ENCODE measurements at regions not wholly inside any gene's neighbourhood (a gene's known extent, or its start where the extent isn't known, plus 50 kb on each side); places are given as distances from the start of the nearest gene placed in this dataset.

DNA sequence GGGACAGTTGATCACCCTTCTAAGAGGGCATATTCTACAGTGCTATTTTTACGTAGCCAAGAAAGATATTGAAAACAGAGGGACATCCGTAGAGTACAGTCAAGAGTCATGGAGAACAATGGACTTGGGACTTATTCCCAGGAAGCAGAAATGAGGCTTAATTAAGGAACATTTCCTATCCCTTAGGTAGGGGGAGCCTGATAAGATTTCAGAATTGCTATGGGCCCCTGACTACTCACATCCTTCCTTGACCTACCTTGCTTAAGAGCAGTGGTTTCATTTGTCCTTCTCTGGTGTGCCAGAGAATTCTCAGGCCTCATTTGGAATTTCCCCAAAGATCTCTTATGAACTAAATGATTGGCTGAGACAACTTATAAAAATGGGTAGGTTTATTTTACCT lies 189.5 kb upstream of the DTNBP1 start:
- TF ChIP-seq, protein P1, sequence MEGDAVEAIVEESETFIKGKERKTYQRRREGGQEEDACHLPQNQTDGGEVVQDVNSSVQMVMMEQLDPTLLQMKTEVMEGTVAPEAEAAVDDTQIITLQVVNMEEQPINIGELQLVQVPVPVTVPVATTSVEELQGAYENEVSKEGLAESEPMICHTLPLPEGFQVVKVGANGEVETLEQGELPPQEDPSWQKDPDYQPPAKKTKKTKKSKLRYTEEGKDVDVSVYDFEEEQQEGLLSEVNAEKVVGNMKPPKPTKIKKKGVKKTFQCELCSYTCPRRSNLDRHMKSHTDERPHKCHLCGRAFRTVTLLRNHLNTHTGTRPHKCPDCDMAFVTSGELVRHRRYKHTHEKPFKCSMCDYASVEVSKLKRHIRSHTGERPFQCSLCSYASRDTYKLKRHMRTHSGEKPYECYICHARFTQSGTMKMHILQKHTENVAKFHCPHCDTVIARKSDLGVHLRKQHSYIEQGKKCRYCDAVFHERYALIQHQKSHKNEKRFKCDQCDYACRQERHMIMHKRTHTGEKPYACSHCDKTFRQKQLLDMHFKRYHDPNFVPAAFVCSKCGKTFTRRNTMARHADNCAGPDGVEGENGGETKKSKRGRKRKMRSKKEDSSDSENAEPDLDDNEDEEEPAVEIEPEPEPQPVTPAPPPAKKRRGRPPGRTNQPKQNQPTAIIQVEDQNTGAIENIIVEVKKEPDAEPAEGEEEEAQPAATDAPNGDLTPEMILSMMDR (IDR thresholded peaks at IDR 0.05; ENCODE audit: insufficient read depth, low read length, severe bottlenecking) = no peak
- Histone ChIP-seq H3K4me3 (ENCODE audit: low read depth, low read length) (no peak overlapping the region), H3K27me3 (ENCODE audit: control insufficient read depth, insufficient read depth, low read length) (no peaks in the 10 kb centered on the region), H3K36me3 (ENCODE audit: control insufficient read depth, insufficient read depth, low read length) (no peaks in the 10 kb centered on the region)
- DNase-seq (ENCODE audit: low read depth) (no peak), FAIRE-seq (no peak)

DNA sequence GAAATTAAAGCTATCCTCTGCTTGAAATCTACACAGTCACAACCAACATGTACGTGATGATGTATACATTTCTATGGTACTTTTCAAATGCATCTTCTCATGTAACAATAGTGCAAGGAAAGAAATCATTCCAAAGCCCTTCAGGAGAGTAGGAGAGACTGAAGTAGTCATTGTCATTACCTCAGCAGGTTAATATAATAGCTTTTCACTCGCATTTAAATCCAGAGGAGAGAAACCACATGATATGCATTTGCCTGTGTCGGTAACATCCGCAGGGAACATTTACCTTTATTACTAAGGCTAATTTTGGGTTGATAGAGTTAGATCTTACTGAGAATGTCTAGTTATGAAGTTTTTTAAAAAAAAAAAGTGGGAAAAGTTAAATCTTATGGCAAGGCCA lies 186.6 kb upstream of the DTNBP1 start:
- H3K27me3 ChIP-seq (ENCODE audit: control insufficient read depth, insufficient read depth, low read length) = no peaks in the 10 kb centered on the region
- no peaks in the 10 kb centered on the region for H3K36me3 ChIP-seq (ENCODE audit: control insufficient read depth, insufficient read depth, low read length)
- TF ChIP-seq, protein P1 (IDR thresholded peaks at IDR 0.05; ENCODE audit: insufficient read depth, low read length, severe bottlenecking) = no peak
- no peak for DNase-seq (ENCODE audit: low read depth)
- no peak for FAIRE-seq
- no peak overlapping the region for H3K4me3 ChIP-seq (ENCODE audit: low read depth, low read length)

DNA sequence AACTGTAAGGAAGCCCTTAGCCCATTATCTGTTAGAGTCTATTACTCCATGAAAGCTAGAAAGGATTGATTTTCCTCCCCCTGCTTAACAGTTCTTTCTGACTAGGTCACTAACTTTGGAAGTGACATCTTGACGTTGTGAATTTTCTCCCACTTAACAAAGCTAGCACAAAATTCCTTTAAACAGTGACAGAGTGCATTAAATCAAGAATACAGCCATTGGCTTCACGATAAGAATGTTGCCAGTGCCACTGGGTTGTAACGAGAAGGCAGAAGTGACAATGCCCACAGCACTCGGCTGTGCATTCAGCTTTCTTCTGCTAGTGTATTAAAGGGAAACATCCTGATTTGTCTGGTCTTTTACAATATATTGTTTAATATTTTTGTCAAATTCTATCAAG lies 182.7 kb upstream of the DTNBP1 start:
- Histone ChIP-seq H3K27me3 (ENCODE audit: control insufficient read depth, insufficient read depth, low read length) (peaks cover 5% of the 10 kb centered on the region), H3K4me3 (ENCODE audit: low read depth, low read length) (no peak overlapping the region), H3K36me3 (ENCODE audit: control insufficient read depth, insufficient read depth, low read length) (no peaks in the 10 kb centered on the region)
- DNase-seq (ENCODE audit: low read depth) = no peak
- FAIRE-seq = no peak
- TF ChIP-seq, protein P1 (IDR thresholded peaks at IDR 0.05; ENCODE audit: insufficient read depth, low read length, severe bottlenecking) = no peak

DNA sequence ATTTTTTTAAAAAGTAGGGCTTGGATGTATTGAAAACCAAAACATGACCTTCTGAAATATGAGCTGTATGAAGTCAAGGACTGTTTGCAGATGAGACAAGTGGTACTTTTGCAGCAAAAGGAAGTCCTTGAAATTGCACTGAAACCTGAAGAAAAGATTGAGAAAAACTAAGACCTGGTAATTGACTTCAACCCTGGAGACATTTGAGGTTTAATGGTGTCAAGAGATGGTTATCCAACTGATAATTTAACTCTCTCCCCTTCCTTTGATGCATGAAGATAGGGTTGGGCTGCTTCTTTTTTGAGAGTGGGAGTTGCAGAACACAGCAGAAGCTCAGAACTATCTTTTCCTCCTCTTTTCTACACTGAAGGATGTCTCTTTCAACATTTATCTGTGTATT lies 180.9 kb upstream of the DTNBP1 start:
- Histone ChIP-seq H3K27me3 (ENCODE audit: control insufficient read depth, insufficient read depth, low read length) (peaks cover 5% of the 10 kb centered on the region), H3K4me3 (ENCODE audit: low read depth, low read length) (no peak overlapping the region), H3K36me3 (ENCODE audit: control insufficient read depth, insufficient read depth, low read length) (no peaks in the 10 kb centered on the region)
- FAIRE-seq (no peak), DNase-seq (ENCODE audit: low read depth) (no peak)
- TF ChIP-seq, protein P1 (IDR thresholded peaks at IDR 0.05; ENCODE audit: insufficient read depth, low read length, severe bottlenecking) = no peak

DNA sequence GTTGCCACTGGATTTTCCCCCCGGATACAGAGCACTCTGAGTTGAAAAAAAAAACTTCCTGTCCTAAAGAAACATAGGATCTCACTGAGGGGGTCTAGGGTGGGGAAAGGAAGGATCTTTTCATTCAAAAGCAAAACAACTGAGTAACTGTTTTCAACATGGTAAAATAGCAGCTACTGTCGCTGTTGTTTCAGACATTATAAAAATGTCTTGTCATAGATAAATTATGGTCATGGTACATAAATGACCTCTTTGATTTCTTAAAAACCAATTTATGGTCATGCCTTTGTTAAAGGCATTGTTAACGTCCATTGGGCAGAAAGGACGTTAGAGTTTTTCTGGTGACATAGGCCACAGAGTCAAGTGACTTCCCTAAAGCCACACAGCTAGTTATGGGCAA lies 180.4 kb upstream of the DTNBP1 start:
- TF ChIP-seq, protein P1 (IDR thresholded peaks at IDR 0.05; ENCODE audit: insufficient read depth, low read length, severe bottlenecking) = no peak
- DNase-seq (ENCODE audit: low read depth) = no peak
- Histone ChIP-seq H3K27me3 (ENCODE audit: control insufficient read depth, insufficient read depth, low read length) (peaks cover 5% of the 10 kb centered on the region), H3K36me3 (ENCODE audit: control insufficient read depth, insufficient read depth, low read length) (no peaks in the 10 kb centered on the region), H3K4me3 (ENCODE audit: low read depth, low read length) (no peak overlapping the region)
- no peak for FAIRE-seq

DNA sequence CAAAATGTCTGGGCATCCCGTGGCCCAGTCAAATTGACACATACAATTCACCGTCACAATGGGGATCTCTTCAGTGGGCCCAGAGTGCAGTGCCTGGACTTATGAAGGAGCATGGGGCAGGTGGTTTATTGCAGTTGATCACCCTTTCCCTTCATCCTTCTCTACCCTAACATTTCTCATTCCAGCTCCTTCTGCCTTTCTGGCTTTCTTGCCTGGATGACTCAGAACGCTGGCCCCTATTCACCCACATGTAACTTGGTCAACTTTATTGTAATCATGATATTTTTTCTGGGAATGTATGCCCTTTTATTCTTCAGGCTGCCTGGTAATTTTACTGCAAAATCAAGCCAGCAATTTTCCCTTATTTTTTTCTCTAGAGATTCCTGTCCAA lies 179.9 kb upstream of the DTNBP1 start:
- H3K4me3 ChIP-seq (ENCODE audit: low read depth, low read length) = no peak overlapping the region
- H3K27me3 ChIP-seq (ENCODE audit: control insufficient read depth, insufficient read depth, low read length) = peaks cover 5% of the 10 kb centered on the region
- FAIRE-seq (no peak), DNase-seq (ENCODE audit: low read depth) (no peak)
- TF ChIP-seq, protein P1 (IDR thresholded peaks at IDR 0.05; ENCODE audit: insufficient read depth, low read length, severe bottlenecking) = no peak
- no peaks in the 10 kb centered on the region for H3K36me3 ChIP-seq (ENCODE audit: control insufficient read depth, insufficient read depth, low read length)

Measured in bronchial epithelial cell (primary cell).